Fibroblast of mammary gland (primary cell): ENCODE measurements at regions not wholly inside any gene's neighbourhood (a gene's known extent, or its start where the extent isn't known, plus 50 kb on each side); places are given as distances from the start of the nearest gene placed in this dataset.

Experiments used
- DNase-seq: peaks from one replicate; pipeline ENCODE4 v3.0.0-alpha.2; 2010; ENCODE audit warnings: low read depth
- H3K4me3 ChIP-seq: 2 replicates; pipeline ENCODE4 v1.5.1; 2011; ENCODE audit warnings: low read depth, mild to moderate bottlenecking, low read length, moderate library complexity; ENCODE audit not compliant: control insufficient read depth
- CTCF ChIP-seq: conservative IDR thresholded peaks from 2 replicates; pipeline ENCODE4 v1.5.1; 2011; ENCODE audit warnings: low read depth, low read length, inconsistent platforms; ENCODE audit not compliant: control insufficient read depth, insufficient read depth

GRCh38 chr18:78049281-78049680, 799.6 kb downstream of the GALR1 start:
- DNase-seq = no peak
- no peak for TF ChIP-seq CTCF
- no peak overlapping the region for H3K4me3 ChIP-seq

- no peak for DNase-seq
- H3K4me3 ChIP-seq = no peak overlapping the region
- no peak for TF ChIP-seq CTCF
These were observed 805.2 kb downstream of the GALR1 start for GRCh38 chr18:78054801-78055200.

- no peak for TF ChIP-seq CTCF
- no peak overlapping the region for H3K4me3 ChIP-seq
- DNase-seq = no peak
These were observed 806.4 kb downstream of the GALR1 start for GRCh38 chr18:78056011-78056410.

GRCh38 chr18:78069784-78070664, 820.4 kb downstream of the GALR1 start:
- TF ChIP-seq CTCF = no peak
- no peak overlapping the region for H3K4me3 ChIP-seq
- DNase-seq = no peak

- DNase-seq = no peak
- no peak for TF ChIP-seq CTCF
- no peak overlapping the region for H3K4me3 ChIP-seq
These were observed 821.6 kb downstream of the GALR1 start for GRCh38 chr18:78071166-78071710.

GRCh38 chr18:78071776-78072175, 822.1 kb downstream of the GALR1 start:
- no peak for TF ChIP-seq CTCF
- no peak for DNase-seq
- no peak overlapping the region for H3K4me3 ChIP-seq
